GM18873 (cell line): ENCODE measurements at regions not wholly inside any gene's neighbourhood (a gene's known extent, or its start where the extent isn't known, plus 50 kb on each side); places are given as distances from the start of the nearest gene placed in this dataset.
"Not testable (repeated sequence)": the region's sequence is repeated elsewhere in the genome, so short reads cannot be mapped to it uniquely, and the experiment has no call there.

ENCODE experiments used
- ATAC-seq: cut with Tn5 transposase; IDR thresholded peaks from one replicate; pipeline ENCODE4 v1.9.1; 2021; ENCODE audit warnings: mild to moderate bottlenecking, moderate library complexity, moderate number of reproducible peaks; ENCODE audit not compliant: unreplicated experiment, low FRiP score

DNA sequence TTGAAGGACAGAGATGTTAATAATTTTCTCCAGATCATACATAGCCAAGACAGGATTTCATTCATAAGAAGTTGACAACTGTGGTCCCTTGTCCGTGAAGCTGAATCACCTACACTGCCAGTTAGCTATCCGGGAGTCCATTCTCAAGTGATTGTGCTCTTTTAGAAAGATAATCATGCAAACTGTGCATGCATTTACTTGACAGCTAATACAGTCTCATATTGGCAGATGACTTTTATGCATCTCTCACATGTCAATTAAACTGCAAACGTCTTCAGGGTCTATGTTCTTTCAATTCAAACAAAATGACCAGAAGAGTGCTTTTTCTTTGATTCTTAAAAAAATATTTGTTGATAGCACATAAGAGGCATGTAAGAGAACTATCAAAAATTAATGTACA lies 1572.9 kb downstream of the C4orf33 start:
- ATAC-seq = no peak

DNA sequence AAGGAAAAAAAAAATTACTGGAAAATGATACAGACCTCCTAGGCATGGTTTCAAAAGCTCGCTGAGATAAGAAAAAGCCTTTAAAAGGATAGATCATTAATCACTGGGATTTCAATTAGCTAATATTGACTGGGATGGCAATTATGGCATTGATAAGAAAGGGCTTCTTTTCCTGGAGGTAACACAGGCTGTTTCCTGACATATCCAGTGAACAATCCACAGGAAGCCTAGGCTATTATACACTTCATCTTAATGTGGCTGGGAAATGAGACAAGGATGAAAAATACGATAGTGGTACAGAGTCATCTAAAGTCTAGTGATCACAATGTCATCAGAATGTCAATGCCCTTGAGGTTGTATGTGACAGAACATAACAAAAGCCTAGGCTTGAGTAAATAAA lies 1579.3 kb downstream of the C4orf33 start:
- ATAC-seq = no peak

DNA sequence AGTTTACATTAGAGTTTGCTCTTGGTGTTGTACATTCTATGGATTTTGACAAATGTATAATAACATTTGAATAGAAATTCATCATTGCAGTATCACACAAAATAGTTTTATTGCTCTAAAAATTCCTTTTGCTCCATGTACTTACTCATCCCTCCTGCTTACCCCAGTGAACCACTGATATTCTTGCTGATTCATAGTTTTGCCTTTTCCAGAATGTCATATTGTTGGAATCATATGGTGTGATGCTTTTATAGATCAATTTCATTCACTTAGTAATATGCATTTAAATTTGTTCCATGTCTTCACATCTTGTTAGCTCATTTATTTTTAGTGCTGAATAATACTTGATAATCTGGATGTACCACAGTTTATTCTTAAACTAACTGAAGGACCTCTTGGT lies 1593.2 kb downstream of the C4orf33 start:
- no peak for ATAC-seq

DNA sequence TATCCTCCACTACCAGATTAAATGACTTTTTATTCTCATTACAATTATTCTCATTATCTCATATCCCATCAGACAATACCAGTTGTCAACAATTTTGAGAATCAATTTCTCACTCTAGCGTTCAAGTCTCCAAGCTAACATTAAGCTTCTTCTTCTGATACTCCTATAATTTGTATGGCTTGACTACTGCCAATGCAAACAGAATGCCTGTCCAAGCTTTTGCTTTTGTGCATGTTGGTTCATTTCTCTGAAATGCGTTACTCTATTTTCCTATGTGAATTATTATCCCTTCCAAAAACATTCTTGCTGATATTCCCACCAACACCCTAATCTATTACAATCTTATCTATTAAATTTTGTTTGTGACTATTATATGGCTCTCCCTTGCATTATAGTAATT lies 1602.3 kb downstream of the C4orf33 start:
- no peak for ATAC-seq

DNA sequence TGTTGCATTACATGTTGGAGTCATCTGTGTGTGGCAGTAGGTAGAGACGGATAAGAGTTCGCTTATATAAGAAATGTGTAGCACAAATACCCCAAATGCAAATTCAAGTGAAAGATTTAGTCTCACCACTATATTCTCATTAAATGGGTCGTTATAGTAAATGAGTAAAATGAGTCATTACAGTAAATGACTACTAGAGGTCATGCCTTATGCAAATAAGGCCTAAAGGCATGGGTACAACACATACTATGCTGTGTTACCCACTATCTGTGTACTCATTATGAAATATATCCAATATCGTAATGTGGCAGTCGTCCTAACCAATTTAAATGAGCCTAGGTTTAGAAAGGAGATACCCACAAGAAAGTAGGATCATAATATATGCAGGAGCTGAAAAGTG lies 1603.1 kb downstream of the C4orf33 start:
- ATAC-seq = no peak

DNA sequence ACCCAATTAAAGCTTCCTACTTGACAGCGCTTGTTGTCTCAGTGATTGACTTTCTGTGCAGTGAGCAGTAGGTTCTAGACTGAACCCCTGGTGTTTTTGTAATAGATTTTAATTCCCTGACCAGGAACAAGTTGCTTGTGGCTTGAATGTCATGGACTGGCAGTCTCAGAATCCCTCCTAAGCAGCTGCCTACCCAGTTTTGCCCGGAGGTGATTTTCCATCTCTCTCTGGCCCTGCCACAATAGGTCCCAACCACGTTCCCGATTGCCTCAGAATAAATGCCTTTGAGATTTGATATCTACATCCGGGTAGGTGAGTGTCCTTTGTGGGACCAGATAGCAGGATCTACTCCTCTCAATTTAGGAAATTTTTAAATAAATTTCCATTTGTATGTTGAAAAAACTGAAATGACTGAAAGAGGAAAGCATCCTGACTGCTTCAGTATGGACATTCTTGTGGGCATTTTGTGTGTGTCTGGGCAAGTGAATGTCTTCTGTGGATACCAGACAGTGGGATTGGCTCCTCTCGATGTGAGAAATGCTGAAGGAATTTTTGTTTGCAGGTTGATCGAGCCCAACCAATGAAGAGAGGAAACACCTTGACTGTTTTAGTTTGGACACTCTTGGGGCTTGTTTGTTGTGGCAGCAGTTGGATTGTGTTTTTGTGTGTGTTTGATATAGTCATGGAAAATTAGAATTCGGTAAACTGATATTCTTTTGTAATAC lies 1607.4 kb downstream of the C4orf33 start:
- ATAC-seq = no peak

DNA sequence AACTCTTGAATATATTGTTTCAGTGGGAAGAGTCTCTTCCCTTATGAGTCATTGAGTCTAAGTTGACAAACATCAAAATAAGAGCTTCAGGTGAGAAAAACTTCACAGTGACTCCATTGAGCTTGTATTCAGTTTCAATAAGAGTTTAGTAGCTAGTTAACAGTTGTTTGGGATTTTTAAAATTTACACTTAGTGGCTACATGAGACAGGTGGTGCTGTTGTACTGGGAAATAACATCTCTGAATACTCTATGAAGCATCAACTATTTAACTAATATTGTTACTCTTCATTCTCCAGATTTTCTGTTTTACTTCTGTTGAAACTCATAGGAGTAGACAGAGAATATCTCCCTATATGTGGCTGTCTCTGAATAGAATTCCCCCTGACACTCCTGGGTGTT lies 1609.1 kb downstream of the C4orf33 start:
- ATAC-seq = no peak

DNA sequence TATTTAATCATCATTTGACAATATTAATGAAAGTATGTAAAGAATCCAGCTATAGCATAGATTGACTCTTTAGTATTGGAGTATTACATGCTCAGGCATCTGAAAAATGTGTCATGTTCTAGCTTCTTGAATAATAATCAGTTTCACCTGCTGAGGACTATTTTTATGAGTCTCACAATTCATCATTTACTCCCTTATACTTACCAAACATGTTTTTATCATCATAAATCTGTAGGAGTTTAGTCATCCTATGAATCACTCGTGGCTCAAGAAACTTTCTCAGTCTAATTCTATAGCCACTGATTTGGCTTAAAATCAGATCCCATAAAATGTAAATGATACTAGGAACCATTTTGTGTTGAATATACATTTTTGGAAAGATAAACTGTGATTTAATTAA lies 1616.1 kb downstream of the C4orf33 start:
- no peak for ATAC-seq

DNA sequence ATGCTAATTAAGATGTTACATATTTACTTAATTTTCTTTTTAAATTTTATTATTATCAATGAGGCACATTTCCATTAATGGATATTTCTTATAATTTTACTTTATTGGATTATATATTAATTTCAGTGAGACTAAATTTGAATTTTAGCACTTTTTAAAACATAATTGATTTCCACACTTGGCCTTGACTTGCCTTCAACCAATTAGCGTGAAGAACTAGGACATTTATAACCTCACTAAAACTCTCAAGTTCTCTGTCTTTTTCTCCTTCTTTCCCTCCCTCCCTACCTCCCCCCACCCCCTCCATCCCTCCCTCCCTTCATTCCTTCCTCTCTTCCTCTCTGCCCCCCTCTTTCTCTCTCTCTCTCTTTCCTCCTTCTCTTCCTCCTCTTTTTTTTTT lies 1618.1 kb downstream of the C4orf33 start:
- no peak for ATAC-seq

DNA sequence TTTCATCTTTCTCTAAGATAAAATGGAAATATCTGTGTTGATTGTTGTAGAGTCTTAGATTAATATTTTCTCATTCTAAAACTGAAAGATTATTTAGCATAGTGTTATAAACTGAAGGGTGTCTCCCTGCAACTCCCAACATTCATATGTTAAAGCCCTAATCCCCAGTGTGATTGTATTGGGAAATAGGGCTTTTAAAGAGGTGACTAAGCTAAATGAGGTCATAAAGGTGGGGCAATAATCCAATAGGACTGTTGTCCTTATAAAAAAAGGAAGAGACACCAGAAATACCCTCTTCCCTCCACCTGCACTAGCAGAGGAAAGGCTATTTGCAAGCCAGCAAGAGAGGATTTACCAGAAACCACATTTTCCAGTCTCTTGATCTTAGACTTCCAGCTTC lies 1626.4 kb downstream of the C4orf33 start:
- no peak for ATAC-seq

DNA sequence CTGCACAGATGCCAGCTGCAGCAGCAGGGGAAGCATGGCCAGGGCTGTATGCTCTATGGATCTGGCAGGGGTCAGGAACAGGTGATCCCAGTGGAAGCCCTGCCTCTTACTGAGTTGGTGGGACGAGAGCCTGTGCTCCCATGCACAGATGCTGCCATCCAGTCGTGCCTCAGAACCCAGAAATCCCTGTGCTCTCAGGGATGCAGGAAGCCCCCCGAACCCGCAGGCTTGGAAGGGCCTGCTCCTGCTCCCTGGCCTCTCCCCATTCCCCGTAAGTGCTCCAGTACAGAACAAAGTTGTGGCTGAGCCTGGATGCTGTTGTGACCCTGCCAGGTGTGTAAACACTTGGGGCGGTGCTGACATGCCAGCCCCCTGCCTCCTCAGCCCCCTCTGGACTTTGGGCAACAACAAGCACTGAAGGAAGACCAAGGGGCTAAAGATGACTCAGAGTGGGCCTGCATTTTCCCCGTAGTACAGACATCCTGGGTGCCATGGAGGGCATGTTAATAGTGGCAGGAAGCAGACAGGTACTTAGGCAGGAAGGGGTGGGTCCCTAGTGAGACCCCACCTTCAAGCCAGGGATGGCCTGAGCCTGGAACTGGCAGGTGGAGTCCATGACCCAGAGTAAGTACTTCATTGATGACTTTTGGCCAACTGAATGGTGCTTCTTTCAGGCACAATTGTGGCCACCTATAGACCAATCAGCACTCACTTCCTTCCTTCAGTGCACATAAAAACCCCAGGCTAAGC lies 1640.7 kb downstream of the C4orf33 start:
- no peak for ATAC-seq

DNA sequence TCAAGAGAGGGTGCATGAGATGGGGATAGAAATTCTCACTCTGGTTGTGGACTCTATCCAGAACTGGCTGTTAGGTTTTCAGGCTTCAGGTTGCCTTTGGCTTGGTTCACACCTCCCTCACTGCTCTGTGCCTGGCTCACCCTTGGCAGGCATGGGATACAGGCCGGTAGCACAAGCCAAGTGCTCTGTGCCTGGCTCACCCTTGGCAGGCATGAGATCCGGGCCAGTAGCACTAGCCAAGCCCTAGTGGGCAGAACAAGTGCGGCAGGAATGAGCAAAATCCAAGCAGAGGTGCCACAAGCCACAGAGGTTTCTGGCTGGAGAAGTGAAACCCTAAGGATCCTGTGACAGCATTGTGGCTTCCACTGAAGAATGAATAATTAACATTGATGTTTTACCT lies 1642.3 kb downstream of the C4orf33 start:
- ATAC-seq = no peak

DNA sequence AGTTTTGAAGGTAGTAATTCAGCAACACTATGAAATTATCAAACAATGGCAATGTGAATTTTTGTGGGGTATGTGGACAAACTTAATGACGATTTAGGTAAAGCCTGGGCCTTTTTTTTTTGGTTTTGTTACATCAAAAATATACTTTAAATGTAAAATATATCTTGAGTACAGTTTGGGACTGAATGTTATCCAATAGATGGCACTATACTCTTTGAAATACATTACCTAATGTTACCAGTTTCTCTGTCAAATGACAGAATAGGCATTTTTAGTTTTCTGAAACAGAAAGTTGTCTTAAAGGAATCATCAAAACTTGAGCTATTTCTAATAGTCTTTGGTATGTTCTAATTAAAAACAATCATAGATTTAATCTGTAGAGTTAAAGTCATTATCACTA lies 1651.9 kb downstream of the C4orf33 start:
- no peak for ATAC-seq

DNA sequence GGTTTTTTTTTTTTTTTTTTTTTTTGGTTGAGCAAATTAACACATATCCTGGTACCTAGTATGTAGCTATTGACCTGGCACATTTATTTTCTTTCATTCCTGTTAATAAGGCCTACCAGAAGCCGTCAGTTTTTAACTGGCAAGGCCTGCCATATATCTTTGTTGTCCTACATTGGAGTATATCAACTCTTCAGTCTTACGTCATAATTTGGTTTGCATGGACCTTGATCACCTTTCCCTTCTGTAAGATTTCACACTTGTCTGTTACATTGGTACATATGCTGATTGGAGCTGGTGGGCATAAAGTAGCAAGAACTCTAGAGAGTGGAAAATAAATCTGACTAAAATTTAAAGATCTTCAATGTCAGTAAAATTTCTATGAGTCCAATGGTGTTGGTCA lies 1658.0 kb downstream of the C4orf33 start:
- no peak for ATAC-seq

DNA sequence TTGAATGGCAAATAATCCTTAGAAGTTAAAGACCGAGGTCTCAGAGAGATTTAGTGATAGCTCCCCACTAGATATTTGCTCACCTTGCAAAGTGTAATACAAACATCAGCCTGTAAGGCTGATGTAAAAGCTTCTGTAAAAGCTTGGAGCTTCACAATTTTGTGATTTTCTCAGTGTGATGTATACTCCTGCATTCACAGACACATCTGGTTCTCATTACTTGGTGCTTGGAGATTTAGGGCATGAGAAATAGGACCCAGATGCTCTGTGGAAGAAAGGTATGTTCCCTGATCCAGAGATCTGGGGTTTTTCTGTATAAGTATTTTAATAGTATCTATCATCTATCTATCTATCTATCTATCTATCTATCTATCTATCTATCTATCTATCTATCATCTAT lies 1664.3 kb downstream of the C4orf33 start:
- no peak for ATAC-seq

DNA sequence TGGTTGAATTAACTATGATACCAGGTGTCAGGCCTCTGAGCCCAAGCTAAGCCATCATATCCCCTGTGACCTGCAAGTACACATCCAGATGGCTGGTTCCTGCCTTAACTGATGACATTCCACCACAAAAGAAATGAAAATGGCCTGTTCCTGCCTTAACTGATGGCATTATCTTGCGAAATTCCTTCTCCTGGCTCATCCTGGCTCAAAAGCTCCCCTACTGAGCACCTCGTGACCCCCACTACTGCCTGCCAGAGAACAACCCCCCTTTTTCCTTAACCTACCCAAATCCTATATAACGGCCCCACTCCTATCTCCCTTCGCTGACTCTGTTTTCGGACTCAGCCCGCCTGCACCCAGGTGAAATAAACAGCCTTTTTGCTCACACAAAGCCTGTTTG lies 1671.4 kb downstream of the C4orf33 start:
- not testable (repeated sequence) for ATAC-seq

DNA sequence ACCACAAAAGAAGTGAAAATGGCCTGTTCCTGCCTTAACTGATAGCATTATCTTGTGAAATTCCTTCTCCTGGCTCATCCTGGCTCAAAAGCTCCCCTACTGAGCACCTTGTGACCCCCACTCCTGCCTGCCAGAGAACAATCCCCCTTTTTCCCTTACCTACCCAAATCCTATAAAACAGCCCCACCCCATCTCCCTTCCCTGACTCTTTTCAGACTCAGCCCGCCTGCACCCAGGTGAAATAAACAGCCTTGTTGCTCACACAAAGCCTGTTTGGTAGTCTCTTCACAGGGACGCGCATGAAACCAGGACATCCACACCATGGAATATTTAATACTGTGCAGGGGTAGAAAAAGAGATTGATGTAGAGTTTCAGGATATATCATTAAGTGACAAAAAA lies 1677.0 kb downstream of the C4orf33 start:
- not testable (repeated sequence) for ATAC-seq

DNA sequence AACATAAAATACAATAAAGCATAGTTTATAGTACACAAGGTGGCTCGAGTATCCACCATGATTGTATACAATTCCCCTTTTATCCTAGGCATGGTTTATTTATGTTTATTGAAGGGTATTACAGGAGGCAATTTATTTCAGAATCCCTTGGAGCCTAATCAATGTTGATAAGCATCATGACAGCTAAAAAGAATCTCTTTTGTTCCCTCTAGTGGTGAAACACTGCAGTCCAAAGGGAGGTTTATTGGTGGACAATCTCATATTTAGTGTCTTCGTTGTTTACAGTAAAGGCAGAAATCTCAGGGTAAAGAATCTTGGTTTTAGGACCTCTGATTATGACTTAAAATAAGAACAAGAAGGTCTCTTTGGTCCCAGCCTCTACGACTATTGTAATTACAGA lies 1712.5 kb downstream of the C4orf33 start:
- no peak for ATAC-seq

DNA sequence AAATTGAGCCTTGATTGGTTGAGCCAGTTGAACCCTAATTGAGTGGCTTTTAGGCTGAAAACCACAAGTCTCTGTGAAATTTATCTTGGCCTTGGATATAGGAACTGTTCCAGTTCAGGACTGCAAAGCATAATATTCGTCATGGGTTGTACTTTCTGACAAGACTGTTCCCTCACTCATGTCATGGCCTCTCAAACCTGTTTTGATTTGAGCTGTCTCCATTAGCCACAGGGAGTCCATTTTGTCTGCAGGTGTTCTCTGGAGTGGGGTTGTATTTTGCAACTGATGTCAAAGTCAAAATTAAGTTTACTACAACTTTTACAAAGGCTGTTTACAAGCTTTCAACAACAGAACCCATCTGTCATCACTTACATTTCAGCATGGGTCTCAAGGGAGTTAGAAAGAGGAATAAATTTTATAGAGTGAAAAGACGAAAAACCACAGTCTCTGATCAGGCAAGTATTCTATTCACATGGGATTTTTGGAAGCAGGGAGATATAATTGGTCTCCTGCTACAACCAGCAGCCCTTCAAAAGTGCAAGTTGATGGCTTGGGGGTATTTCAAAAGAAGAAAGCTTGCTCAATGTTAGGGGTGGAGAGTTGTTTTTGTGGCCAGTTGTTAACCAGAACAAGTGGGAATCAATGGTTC lies 1716.3 kb downstream of the C4orf33 start:
- ATAC-seq = no peak

DNA sequence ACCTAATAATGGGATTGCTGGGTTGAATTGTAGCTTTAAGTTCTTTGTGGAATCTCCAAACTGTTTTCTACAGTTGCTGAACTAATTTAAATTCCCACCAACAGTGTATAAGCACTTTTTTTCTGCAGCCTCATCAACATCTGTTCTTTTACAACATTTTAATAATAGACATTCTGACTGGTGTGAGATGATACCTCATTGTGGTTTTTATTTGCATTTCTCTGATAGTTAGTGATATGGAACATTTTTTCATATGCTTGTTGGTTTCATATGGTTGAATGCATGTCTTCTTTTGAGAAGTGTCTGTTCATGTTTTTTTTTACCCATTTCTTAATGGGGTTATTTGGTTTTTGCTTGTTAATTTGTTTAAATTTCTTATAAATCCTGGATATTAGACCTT lies 1718.9 kb downstream of the C4orf33 start:
- no peak for ATAC-seq

DNA sequence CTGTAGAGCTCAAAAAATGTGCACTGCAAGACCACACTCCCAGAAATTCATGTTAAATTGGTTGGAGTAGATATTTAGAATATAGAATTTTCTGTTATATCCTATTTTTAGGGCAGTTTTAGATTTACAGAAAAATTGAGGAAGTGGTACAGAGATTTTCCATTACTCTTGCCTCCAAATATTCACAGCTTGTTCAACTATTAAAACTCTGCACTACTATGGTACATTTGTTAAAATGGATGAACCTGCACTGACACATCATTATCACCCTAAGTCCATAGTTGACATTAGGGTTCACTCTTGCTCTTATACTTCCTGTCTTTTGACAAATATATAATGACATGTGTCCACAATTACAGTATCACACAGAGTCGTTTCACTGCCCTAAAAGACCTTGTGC lies 1724.5 kb downstream of the C4orf33 start:
- no peak for ATAC-seq

DNA sequence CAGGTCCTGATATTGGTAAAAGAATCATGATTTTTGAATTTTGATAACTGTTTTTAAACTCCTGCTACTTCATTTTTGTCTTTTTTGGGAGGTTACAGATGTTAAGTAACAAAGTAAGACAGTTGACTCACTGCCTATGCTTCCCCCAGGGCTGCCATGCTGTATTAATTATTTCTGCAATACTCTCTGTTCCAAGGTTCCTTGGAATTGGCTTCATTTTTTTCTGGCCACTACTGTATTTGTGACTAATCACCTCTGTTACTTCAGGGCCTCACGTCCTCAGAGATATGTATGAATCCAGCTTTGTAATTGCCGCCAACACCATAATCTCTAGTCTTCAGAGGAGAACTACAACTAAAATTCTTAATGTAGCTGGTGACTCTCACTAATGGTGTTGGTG lies 1729.3 kb downstream of the C4orf33 start:
- ATAC-seq = no peak
